ENCODE measurements at regions not wholly inside any gene's neighbourhood (a gene's known extent, or its start where the extent isn't known, plus 50 kb on each side); places are given as distances from the start of the nearest gene placed in this dataset.

- TF ChIP-seq FIP1L1 (IDR thresholded peaks at IDR 0.05; ENCODE audit: low read depth, low read length, poor library complexity, severe bottlenecking): no peak
- TF ChIP-seq SRF (CRISPR knock-in tag; IDR thresholded peaks at IDR 0.05): no peak
- TF ChIP-seq HCFC1 (IDR thresholded peaks at IDR 0.05; ENCODE audit: low read depth, low read length): no peak
- TF ChIP-seq ZKSCAN8 (CRISPR knock-in tag; IDR thresholded peaks at IDR 0.05): no peak
- no peak for TF ChIP-seq RNF2 (IDR thresholded peaks at IDR 0.05)
- TF ChIP-seq CBX1 (IDR thresholded peaks at IDR 0.05; ENCODE audit: low read depth): no peak
- TF ChIP-seq ETV6 (IDR thresholded peaks at IDR 0.05; ENCODE audit: borderline replicate concordance in 1 of 2, low read depth in 2 of 2, low read length in 1 of 2): no peak
- TF ChIP-seq ETV6 (CRISPR knock-in tag; IDR thresholded peaks at IDR 0.05; ENCODE audit: borderline replicate concordance): no peak
- no peak for TF ChIP-seq CREBBP (IDR thresholded peaks at IDR 0.05; ENCODE audit: low read depth, low read length)
- no peak for TF ChIP-seq ZFP91 (CRISPR knock-in tag; IDR thresholded peaks at IDR 0.05)
- TF ChIP-seq ESRRA (IDR thresholded peaks at IDR 0.05; ENCODE audit: borderline replicate concordance, low read depth): no peak
- no peak for TF ChIP-seq ZNF445 (CRISPR knock-in tag; IDR thresholded peaks at IDR 0.05; ENCODE audit: low read depth)
- no peak for TF ChIP-seq KLF1 (tag; IDR thresholded peaks at IDR 0.05)
- no peak for TF ChIP-seq NBN (IDR thresholded peaks at IDR 0.05; ENCODE audit: low read depth)
- no peak for TF ChIP-seq ZBTB5 (IDR thresholded peaks at IDR 0.05)
- Histone ChIP-seq H3K27me3 (ENCODE audit: control insufficient read depth in 2 of 2, insufficient read depth in 2 of 2, low read length in 2 of 2) (peaks cover 0 to 14% of the 10 kb centered on the region in 2 experiments; a peak in 2 of 5 replicates), H2AFZ (ENCODE audit: low read depth, low read length) (no peak overlapping the region), H3K36me3 (ENCODE audit: control insufficient read depth, insufficient read depth, low read length) (no peaks in the 10 kb centered on the region), H3K79me2 (ENCODE audit: control insufficient read depth, insufficient read depth, low read length) (no peaks in the 10 kb centered on the region), H3K9me1 (ENCODE audit: control insufficient read depth, insufficient read depth, low read length) (no peaks in the 10 kb centered on the region), H3K4me3 (no peak overlapping the region), H3K4me2 (ENCODE audit: insufficient read depth, low read length) (no peak overlapping the region), H3K27ac (ENCODE audit: extremely low read depth, low read depth, low read length) (no peak overlapping the region), H3K9ac (ENCODE audit: insufficient read depth in 1 of 2, low read depth in 2 of 2, low read length in 2 of 2) (no peak overlapping the region), H4K20me1 (replicated peaks; ENCODE audit: control insufficient read depth, insufficient read depth, low read length) (no peaks in the 10 kb centered on the region), H3K9me3 (replicated peaks; ENCODE audit: control insufficient read depth, insufficient read depth, low read depth, low read length) (no peaks in the 10 kb centered on the region), H3K4me1 (replicated peaks in 1 of 2; ENCODE audit: control insufficient read depth in 2 of 2, insufficient read depth in 2 of 2, low read length in 2 of 2) (peaks cover 0 to 5% of the 10 kb centered on the region in 2 experiments; a peak in 1 of 5 replicates)
- ATAC-seq (no peak), DNase-seq (ENCODE audit: extremely low read depth in 1 of 4, low spot score in 3 of 4) (no peak), FAIRE-seq (no peak)
- ChIA-PET POLR2A (interaction anchor here (0.6 kb wide), 1 partner anchor 241 kb away, joined by 3 read pairs; no protein-coding TSS in a partner anchor), CTCF (ENCODE audit: low intra/inter-chr PET ratio) (no interaction called here)
- in situ Hi-C loops (cut with MboI) (no loop called here), intact Hi-C loops (cut with micrococcal nuclease) (no loop called here)
- WGBS (ENCODE audit: insufficient coverage, low coverage, missing lambda C conversion rate): 0% methylated on average over 2 of the region's 2 CpGs
- BruUV-seq (replicated peaks): no TSS peak
These were observed 58.0 kb upstream of the MTNR1B start for GRCh38 chr11:92911478-92911877.

All from K562 (cell line).